Endothelial cell of umbilical vein (primary cell): ENCODE measurements at regions not wholly inside any gene's neighbourhood (a gene's known extent, or its start where the extent isn't known, plus 50 kb on each side); places are given as distances from the start of the nearest gene placed in this dataset.
A peak's percentile ranks its signal among the peaks of the same experiment; 100 is the strongest.

Experiments used
- BruUV-seq: library from RNA; stranded (reverse); fragments of 400-500 nt; replicated peaks from 2 replicates; lab custom pipeline; 2021; lab: Mats Ljungman, UMichigan
- CTCF ChIA-PET: fragments of 300-600, 350-600 bp; sonication (Branson Sonifier 250); formaldehyde crosslinking; loops from one replicate; lab custom pipeline; 2021; ENCODE audit warnings: antibody characterized with exemption, inconsistent platforms; lab: Charles Lee
- POLR2A ChIA-PET: fragments of 300-600, 350-600 bp; sonication (Branson Sonifier 250); formaldehyde crosslinking; loops from one replicate; lab custom pipeline; 2021; ENCODE audit warnings: antibody characterized with exemption, inconsistent platforms; lab: Charles Lee
- DNase-seq: peaks from one replicate; pipeline ENCODE4 v3.0.0-alpha.2; 2011; ENCODE audit warnings: low read depth, low spot score
- FAIRE-seq: peaks from 2 replicates; lab custom pipeline; 2011; peaks lifted over from hg19 to GRCh38; lab: Jason Lieb, UNC
- H2AFZ ChIP-seq: 2 replicates; pipeline ENCODE4 v1.6.0; 2012; ENCODE audit warnings: low read depth, low read length, control low read depth, inconsistent platforms
- H3K27ac ChIP-seq: 2 replicates; pipeline ENCODE4 v1.5.1; 2011; ENCODE audit warnings: low read depth, mild to moderate bottlenecking, control low read depth, low read length, moderate library complexity; ENCODE audit not compliant: insufficient read depth
- H3K27me3 ChIP-seq, 2 experiments: 2 replicates each; pipeline versions ENCODE4 v1.6.0 to v1.6.1; 2011; ENCODE audit warnings: low read length in 2 of 2, mixed read lengths in 1 of 2; ENCODE audit not compliant: control insufficient read depth in 2 of 2, insufficient read depth in 2 of 2
- H3K36me3 ChIP-seq, 2 experiments: 2 replicates in 1 of 2; 3 replicates in 1 of 2; pipeline ENCODE4 v1.5.1; 2011; ENCODE audit warnings: low read length in 2 of 2, mild to moderate bottlenecking in 1 of 2, moderate library complexity in 1 of 2; ENCODE audit not compliant: control insufficient read depth in 2 of 2, insufficient read depth in 2 of 2; ENCODE audit errors: extremely low read depth in 1 of 2
- H3K4me1 ChIP-seq: 3 replicates; pipeline ENCODE4 v1.5.1; 2011; ENCODE audit warnings: mild to moderate bottlenecking, low read length; ENCODE audit not compliant: control insufficient read depth, insufficient read depth; ENCODE audit errors: extremely low read depth
- H3K4me2 ChIP-seq: 2 replicates; pipeline ENCODE4 v1.6.1; 2011; ENCODE audit warnings: low read length, control low read depth, mixed read lengths; ENCODE audit not compliant: insufficient read depth
- H3K4me3 ChIP-seq, 3 experiments: fragments of 200-600 bp in 1 of 3; sonication (generic), shearing (Covaris generic) in 1 of 3; replicated peaks in 1 of 3; 2 replicates each; pipeline ENCODE4 v1.5.1; 2011 to 2016; ENCODE audit warnings: control low read depth in 3 of 3, low read length in 3 of 3, mild to moderate bottlenecking in 2 of 3, inconsistent platforms in 1 of 3, low read depth in 1 of 3, moderate library complexity in 1 of 3; ENCODE audit not compliant: insufficient read depth in 1 of 3
- H3K79me2 ChIP-seq: 2 replicates; pipeline ENCODE4 v1.6.0; 2012; ENCODE audit warnings: low read length, inconsistent platforms; ENCODE audit not compliant: control insufficient read depth, insufficient read depth
- H3K9ac ChIP-seq: replicated peaks from 2 replicates; pipeline ENCODE3; 2011; ENCODE audit warnings: low read length, control low read depth; ENCODE audit not compliant: insufficient read depth; ENCODE audit errors: extremely low read depth
- H3K9me1 ChIP-seq: replicated peaks from 3 replicates; pipeline ENCODE4 v1.6.0; 2011; ENCODE audit warnings: mild to moderate bottlenecking, low read length; ENCODE audit not compliant: control insufficient read depth, insufficient read depth; ENCODE audit errors: extremely low read depth
- H3K9me3 ChIP-seq: replicated peaks from 2 replicates; pipeline ENCODE4 v1.5.1; 2012; ENCODE audit warnings: low read length, inconsistent platforms; ENCODE audit not compliant: control insufficient read depth, insufficient read depth
- H4K20me1 ChIP-seq: replicated peaks from 2 replicates; pipeline ENCODE3; 2011; ENCODE audit warnings: mild to moderate bottlenecking, low read length; ENCODE audit not compliant: control insufficient read depth, insufficient read depth; ENCODE audit errors: extremely low read depth
- EZH2 ChIP-seq: IDR thresholded peaks from 2 replicates; pipeline ENCODE4 v1.6.1; 2012; ENCODE audit warnings: borderline replicate concordance, low read depth, mild to moderate bottlenecking, moderate library complexity, low read length, inconsistent platforms; ENCODE audit not compliant: severe bottlenecking
- FOS ChIP-seq: IDR thresholded peaks from 2 replicates; pipeline ENCODE4 v1.6.1; 2011; ENCODE audit warnings: mild to moderate bottlenecking, low read length, moderate library complexity, borderline replicate concordance; ENCODE audit not compliant: insufficient read depth
- GATA2 ChIP-seq: IDR thresholded peaks from 2 replicates; pipeline ENCODE4 v1.7.0; 2011; ENCODE audit warnings: low read depth, mild to moderate bottlenecking, moderate library complexity, mixed read lengths, low read length; ENCODE audit not compliant: insufficient read length, insufficient read depth
- MYC ChIP-seq: IDR thresholded peaks from one replicate; pipeline ENCODE4 v1.6.1; 2011; ENCODE audit warnings: mild to moderate bottlenecking, low read depth, low read length
- dilution Hi-C: fragments of 300-500 bp; cut with MboI; formaldehyde crosslinking; loops from one replicate; pipeline ENCODE4 v1.15.0; 2019; ENCODE audit warnings: low sequenced_read_pairs; ENCODE audit not compliant: extremely low pct_ligation_motif_present
- intact Hi-C: fragments of 100-400 bp; cut with micrococcal nuclease; formaldehyde crosslinking; loops from one replicate; pipeline ENCODE4 v1.10.0; 2022
- TF ChIP-seq, protein P1 (sequence below), 2 donors: IDR thresholded peaks; 1 replicate in 1 of 2; 2 replicates in 1 of 2; pipeline ENCODE4 v1.5.1; 2011; ENCODE audit warnings: low read length in 2 of 2, mild to moderate bottlenecking in 2 of 2, moderate library complexity in 2 of 2, control low read depth in 1 of 2, inconsistent platforms in 1 of 2, low read depth in 1 of 2; ENCODE audit not compliant: insufficient read depth in 1 of 2; ENCODE audit errors: extremely low read depth in 1 of 2

DNA sequence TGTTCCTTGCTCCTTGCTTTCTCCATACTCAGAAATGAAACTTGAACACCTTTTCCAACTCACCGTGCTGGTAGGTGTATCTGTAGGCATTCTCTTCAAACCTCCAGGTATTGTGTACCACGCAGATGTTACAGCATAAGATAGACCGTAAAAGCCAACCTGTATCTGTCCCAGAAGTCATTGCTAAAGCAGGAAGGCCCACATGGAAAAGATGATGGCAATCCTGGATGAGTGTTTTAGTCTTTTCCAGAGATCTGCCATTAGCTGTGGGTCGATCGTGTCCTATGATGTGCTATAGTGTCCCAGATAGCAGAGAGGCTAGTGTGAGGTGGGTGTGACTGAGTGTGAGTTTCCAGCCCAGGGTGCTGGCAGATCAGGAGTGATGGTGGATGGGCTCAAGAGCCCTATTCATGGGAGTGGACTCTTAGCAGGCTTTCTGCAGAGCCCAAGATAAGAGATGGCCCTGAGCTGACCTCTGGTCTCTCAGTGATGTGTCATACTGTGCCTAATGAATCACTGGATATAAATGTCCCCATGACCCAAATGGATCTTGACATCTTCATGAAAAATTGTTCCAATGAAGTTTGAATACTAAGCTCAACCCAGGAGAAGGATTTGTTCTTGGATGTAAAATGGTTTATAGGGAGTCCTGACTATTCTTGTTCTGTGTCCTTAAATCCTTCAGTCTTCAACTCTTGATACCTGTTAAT is 69.1 kb upstream of the WDR1 start:
- Histone ChIP-seq H3K36me3 (no peaks in the 10 kb centered on the region), H3K4me2 (no peak overlapping the region), H3K4me3 (no peak overlapping the region), H3K27ac (no peak overlapping the region), H3K79me2 (no peaks in the 10 kb centered on the region), H4K20me1 (no peaks in the 10 kb centered on the region), H3K9ac (no peak overlapping the region), H3K9me3 (no peaks in the 10 kb centered on the region), H2AFZ (no peak overlapping the region), H3K27me3 (no peaks in the 10 kb centered on the region), H3K4me1 (peaks cover 15% of the 10 kb centered on the region), H3K9me1 (no peaks in the 10 kb centered on the region)
- ChIA-PET CTCF (interaction anchor here (2.0 kb wide), 1 partner anchor 13 kb away, joined by 4 read pairs; no protein-coding TSS in a partner anchor), POLR2A (no interaction called here)
- dilution Hi-C loops, result no loop called here
- TF ChIP-seq MYC (no peak), EZH2 (no peak), GATA2 (peak; percentile 70), FOS (peak; percentile 59)
- TF ChIP-seq, protein P1, sequence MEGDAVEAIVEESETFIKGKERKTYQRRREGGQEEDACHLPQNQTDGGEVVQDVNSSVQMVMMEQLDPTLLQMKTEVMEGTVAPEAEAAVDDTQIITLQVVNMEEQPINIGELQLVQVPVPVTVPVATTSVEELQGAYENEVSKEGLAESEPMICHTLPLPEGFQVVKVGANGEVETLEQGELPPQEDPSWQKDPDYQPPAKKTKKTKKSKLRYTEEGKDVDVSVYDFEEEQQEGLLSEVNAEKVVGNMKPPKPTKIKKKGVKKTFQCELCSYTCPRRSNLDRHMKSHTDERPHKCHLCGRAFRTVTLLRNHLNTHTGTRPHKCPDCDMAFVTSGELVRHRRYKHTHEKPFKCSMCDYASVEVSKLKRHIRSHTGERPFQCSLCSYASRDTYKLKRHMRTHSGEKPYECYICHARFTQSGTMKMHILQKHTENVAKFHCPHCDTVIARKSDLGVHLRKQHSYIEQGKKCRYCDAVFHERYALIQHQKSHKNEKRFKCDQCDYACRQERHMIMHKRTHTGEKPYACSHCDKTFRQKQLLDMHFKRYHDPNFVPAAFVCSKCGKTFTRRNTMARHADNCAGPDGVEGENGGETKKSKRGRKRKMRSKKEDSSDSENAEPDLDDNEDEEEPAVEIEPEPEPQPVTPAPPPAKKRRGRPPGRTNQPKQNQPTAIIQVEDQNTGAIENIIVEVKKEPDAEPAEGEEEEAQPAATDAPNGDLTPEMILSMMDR (IDR thresholded peaks at IDR 0.05; ENCODE audit: extremely low read depth in 1 of 2, insufficient read depth in 1 of 2, low read depth in 1 of 2, low read length in 2 of 2), result no peak
- intact Hi-C loops, result no loop called here
- BruUV-seq, result no TSS peak
- no peak for FAIRE-seq
- DNase-seq, result peak; percentile 2
